Panc1 (cell line): ENCODE measurements at regions not wholly inside any gene's neighbourhood (a gene's known extent, or its start where the extent isn't known, plus 50 kb on each side); places are given as distances from the start of the nearest gene placed in this dataset.

Source experiments
- ATAC-seq: fragments of 200-7000 bp; cut with Tn5 transposase; 2 replicates; pipeline ENCODE4 v1.9.1; 2020; ENCODE audit warnings: mild to moderate bottlenecking, moderate library complexity
- BruUV-seq: library from RNA; stranded (reverse); fragments of 400-500 nt; replicated peaks from 2 replicates; lab custom pipeline; 2021; lab: Mats Ljungman, UMichigan
- CTCF ChIA-PET: fragments of 300-600 bp; sonication (Branson Sonifier 250); formaldehyde crosslinking; loops from one replicate; lab custom pipeline; 2022; ENCODE audit warnings: antibody characterized with exemption; lab: Charles Lee
- POLR2A ChIA-PET: fragments of 300-600 bp; sonication (Branson Sonifier 250); formaldehyde crosslinking; loops from one replicate; lab custom pipeline; 2022; ENCODE audit warnings: antibody characterized with exemption; lab: Charles Lee
- DNase-seq: peaks from one replicate; pipeline ENCODE4 v3.0.0-alpha.2; 2010; ENCODE audit warnings: low read depth, low spot score
- H3K27ac ChIP-seq: 2 replicates; pipeline ENCODE4 v1.5.1; 2011; ENCODE audit warnings: mild to moderate bottlenecking, low read length, inconsistent platforms
- H3K27me3 ChIP-seq: fragments of 200-500 bp; sonication (Bioruptor generic); 2 replicates; pipeline ENCODE4 v1.6.0; 2014; ENCODE audit warnings: low read length, inconsistent platforms; ENCODE audit not compliant: control insufficient read depth, insufficient read depth
- H3K36me3 ChIP-seq: fragments of 200-500 bp; sonication (Bioruptor generic); 2 replicates; pipeline ENCODE4 v1.5.1; 2014; ENCODE audit warnings: inconsistent platforms, mild to moderate bottlenecking, low read length, moderate library complexity; ENCODE audit not compliant: control insufficient read depth, insufficient read depth
- H3K4me1 ChIP-seq: 2 replicates; pipeline ENCODE4 v1.5.1; 2011; ENCODE audit warnings: inconsistent platforms, mild to moderate bottlenecking, low read length, moderate library complexity; ENCODE audit not compliant: control insufficient read depth, insufficient read depth
- H3K4me3 ChIP-seq, 2 experiments: 2 replicates each; pipeline ENCODE4 v1.5.1; 2011 to 2012; ENCODE audit warnings: low read depth in 2 of 2, low read length in 2 of 2, mild to moderate bottlenecking in 2 of 2, inconsistent platforms in 1 of 2, moderate library complexity in 1 of 2
- H3K9me3 ChIP-seq: fragments of 200-500 bp; sonication (Bioruptor generic); 2 replicates; pipeline ENCODE4 v1.5.1; 2014; ENCODE audit warnings: low read depth, mild to moderate bottlenecking, inconsistent platforms, low read length, moderate library complexity; ENCODE audit not compliant: control insufficient read depth, insufficient read depth
- POLR2AphosphoS5 ChIP-seq: IDR thresholded peaks from 2 replicates; pipeline ENCODE4 v1.6.1; 2012; ENCODE audit warnings: mild to moderate bottlenecking, low read depth, low read length, moderate library complexity
- SIN3A ChIP-seq: IDR thresholded peaks from 2 replicates; pipeline ENCODE4 v1.6.1; 2012; ENCODE audit warnings: low read depth, mild to moderate bottlenecking, low read length, moderate library complexity, borderline replicate concordance; ENCODE audit not compliant: insufficient read depth
- TCF7L2 ChIP-seq: IDR thresholded peaks from 2 replicates; pipeline ENCODE4 v1.6.1; 2011; ENCODE audit warnings: mild to moderate bottlenecking, low read depth, low read length, inconsistent platforms
- in situ Hi-C: cut with HindIII; loops from 2 replicates; pipeline ENCODE4 v1.10.0; 2016; ENCODE audit warnings: low sequenced_read_pairs, low pct_unique_long_range_greater_than_20kb
- intact Hi-C: fragments of 100-400 bp; cut with micrococcal nuclease; formaldehyde crosslinking; loops from one replicate; pipeline ENCODE4 v1.10.0; 2022; ENCODE audit not compliant: unreplicated experiment
- TF ChIP-seq, protein P1 (sequence below): fragments of 450-650 bp; IDR thresholded peaks from 2 replicates; pipeline ENCODE4 v1.5.1; 2017; ENCODE audit warnings: mild to moderate bottlenecking
- TF ChIP-seq, protein P2 (sequence below), 2 experiments: IDR thresholded peaks; 2 replicates each; pipeline ENCODE4 v1.6.1; 2011 to 2012; ENCODE audit warnings: low read depth in 2 of 2, control low read depth in 1 of 2, low read length in 1 of 2, mild to moderate bottlenecking in 1 of 2, moderate library complexity in 1 of 2; ENCODE audit not compliant: insufficient read depth in 1 of 2

GRCh38 chr10:121137533-121137932, 286.4 kb downstream of the WDR11 start:
- intact Hi-C loops (no loop called here), in situ Hi-C loops (no loop called here)
- no peaks in the 10 kb centered on the region for H3K4me1 ChIP-seq
- H3K4me3 ChIP-seq: no peak overlapping the region
- no peaks in the 10 kb centered on the region for H3K36me3 ChIP-seq
- no TSS peak for BruUV-seq
- H3K27ac ChIP-seq: no peak overlapping the region
- TF ChIP-seq, protein P1, sequence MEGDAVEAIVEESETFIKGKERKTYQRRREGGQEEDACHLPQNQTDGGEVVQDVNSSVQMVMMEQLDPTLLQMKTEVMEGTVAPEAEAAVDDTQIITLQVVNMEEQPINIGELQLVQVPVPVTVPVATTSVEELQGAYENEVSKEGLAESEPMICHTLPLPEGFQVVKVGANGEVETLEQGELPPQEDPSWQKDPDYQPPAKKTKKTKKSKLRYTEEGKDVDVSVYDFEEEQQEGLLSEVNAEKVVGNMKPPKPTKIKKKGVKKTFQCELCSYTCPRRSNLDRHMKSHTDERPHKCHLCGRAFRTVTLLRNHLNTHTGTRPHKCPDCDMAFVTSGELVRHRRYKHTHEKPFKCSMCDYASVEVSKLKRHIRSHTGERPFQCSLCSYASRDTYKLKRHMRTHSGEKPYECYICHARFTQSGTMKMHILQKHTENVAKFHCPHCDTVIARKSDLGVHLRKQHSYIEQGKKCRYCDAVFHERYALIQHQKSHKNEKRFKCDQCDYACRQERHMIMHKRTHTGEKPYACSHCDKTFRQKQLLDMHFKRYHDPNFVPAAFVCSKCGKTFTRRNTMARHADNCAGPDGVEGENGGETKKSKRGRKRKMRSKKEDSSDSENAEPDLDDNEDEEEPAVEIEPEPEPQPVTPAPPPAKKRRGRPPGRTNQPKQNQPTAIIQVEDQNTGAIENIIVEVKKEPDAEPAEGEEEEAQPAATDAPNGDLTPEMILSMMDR: no peak
- TF ChIP-seq, protein P2, sequence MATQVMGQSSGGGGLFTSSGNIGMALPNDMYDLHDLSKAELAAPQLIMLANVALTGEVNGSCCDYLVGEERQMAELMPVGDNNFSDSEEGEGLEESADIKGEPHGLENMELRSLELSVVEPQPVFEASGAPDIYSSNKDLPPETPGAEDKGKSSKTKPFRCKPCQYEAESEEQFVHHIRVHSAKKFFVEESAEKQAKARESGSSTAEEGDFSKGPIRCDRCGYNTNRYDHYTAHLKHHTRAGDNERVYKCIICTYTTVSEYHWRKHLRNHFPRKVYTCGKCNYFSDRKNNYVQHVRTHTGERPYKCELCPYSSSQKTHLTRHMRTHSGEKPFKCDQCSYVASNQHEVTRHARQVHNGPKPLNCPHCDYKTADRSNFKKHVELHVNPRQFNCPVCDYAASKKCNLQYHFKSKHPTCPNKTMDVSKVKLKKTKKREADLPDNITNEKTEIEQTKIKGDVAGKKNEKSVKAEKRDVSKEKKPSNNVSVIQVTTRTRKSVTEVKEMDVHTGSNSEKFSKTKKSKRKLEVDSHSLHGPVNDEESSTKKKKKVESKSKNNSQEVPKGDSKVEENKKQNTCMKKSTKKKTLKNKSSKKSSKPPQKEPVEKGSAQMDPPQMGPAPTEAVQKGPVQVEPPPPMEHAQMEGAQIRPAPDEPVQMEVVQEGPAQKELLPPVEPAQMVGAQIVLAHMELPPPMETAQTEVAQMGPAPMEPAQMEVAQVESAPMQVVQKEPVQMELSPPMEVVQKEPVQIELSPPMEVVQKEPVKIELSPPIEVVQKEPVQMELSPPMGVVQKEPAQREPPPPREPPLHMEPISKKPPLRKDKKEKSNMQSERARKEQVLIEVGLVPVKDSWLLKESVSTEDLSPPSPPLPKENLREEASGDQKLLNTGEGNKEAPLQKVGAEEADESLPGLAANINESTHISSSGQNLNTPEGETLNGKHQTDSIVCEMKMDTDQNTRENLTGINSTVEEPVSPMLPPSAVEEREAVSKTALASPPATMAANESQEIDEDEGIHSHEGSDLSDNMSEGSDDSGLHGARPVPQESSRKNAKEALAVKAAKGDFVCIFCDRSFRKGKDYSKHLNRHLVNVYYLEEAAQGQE (IDR thresholded peaks at IDR 0.05; ENCODE audit: insufficient read depth in 1 of 2, low read depth in 2 of 2, low read length in 1 of 2): no peak
- TF ChIP-seq SIN3A (no peak), TCF7L2 (no peak), POLR2AphosphoS5 (no peak)
- no peak for ATAC-seq
- CTCF ChIA-PET: interaction anchor here (0.6 to 0.7 kb wide), 2 partner anchors 61 to 533 kb away, joined by 3 to 4 read pairs; no protein-coding TSS in a partner anchor
- H3K27me3 ChIP-seq: peaks cover 2% of the 10 kb centered on the region; the same call in 1 of the 2 replicates
- no peak for DNase-seq
- POLR2A ChIA-PET: no interaction called here
- no peaks in the 10 kb centered on the region for H3K9me3 ChIP-seq

DNA sequence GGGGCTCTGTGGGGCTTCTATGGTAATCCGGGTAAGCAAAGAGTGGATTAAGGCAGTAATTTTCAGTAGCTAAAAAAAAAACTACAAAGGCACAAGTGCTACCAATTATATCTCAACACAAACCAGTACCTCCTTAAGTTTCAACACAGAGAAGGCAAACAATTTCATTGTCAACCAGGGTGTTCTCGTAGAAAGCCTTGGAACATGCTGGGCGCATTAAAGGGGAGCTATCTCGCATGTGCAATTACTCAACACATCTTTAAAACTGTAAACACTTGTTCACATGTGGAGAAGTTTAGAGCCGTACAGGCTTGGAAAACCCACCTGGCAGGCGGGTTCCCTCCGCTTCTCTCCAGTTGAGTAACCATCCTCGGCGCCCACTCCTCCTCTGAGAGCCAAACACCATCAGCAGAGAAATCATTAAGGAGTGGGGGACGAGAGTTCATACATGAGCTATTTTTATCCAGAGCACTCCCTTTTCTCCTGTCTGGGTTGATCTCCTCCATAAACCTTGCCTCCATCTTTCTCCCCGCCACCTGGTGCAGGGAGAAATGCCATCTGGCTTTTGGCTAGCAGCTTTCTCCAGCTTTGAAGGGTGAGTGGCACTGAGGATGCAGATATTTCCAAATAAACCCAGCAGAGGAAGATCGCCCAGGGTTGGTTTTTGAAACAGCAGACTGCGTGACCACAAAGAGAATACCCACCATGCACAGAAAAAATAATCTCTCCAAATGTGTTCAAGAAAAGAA, 287.1 kb downstream of the WDR11 start:
- DNase-seq: no peak
- Histone ChIP-seq H3K27me3 (peaks cover 2% of the 10 kb centered on the region; the same call in 1 of the 2 replicates), H3K4me1 (no peaks in the 10 kb centered on the region), H3K4me3 (no peak overlapping the region), H3K36me3 (no peaks in the 10 kb centered on the region), H3K9me3 (no peaks in the 10 kb centered on the region), H3K27ac (no peak overlapping the region)
- no TSS peak for BruUV-seq
- ChIA-PET POLR2A (no interaction called here), CTCF (interaction anchor here (0.6 to 0.7 kb wide), 2 partner anchors 60 to 532 kb away, joined by 3 to 4 read pairs; no protein-coding TSS in a partner anchor)
- intact Hi-C loops: no loop called here
- TF ChIP-seq TCF7L2 (no peak), POLR2AphosphoS5 (no peak), SIN3A (no peak)
- TF ChIP-seq, protein P2 (IDR thresholded peaks at IDR 0.05; ENCODE audit: insufficient read depth in 1 of 2, low read depth in 2 of 2, low read length in 1 of 2): no peak
- TF ChIP-seq, protein P1: no peak
- in situ Hi-C loops: no loop called here
- ATAC-seq: no peak
